ENCODE measurements at regions not wholly inside any gene's neighbourhood (a gene's known extent, or its start where the extent isn't known, plus 50 kb on each side); places are given as distances from the start of the nearest gene placed in this dataset.
"Not testable (repeated sequence)": the region's sequence is repeated elsewhere in the genome, so short reads cannot be mapped to it uniquely, and the experiment has no call there.

DNA sequence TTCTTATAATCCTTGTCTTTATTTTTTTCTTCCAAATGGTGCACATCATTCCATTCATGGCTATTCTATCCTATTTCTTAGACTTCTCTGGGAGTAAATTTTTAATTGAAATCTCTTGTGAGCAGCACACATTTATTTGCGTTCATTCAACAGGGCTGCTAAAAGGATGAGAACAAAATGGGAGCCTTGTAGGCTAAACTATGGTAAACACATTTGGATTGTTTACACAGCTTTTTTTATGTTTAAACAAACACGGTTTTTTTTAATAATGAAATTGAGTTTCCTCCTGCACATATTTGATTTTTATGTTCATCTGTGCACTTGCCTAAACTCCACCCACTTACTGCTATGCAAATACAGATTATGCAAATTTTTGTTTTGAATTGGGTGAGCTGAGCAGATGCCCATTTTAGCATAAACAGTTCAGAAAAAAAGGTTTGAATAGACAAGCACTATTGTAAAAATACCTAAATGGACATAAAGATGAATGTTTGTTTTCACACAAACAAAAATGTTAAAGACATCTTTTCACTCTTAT lies 92.0 kb downstream of the OLIG3 start:
- intact Hi-C loops (cut with DNase I), result no loop called here
- DNase-seq, result no peak

- DNase-seq, result no peak
- intact Hi-C loops (cut with DNase I), result no loop called here
These were observed 93.1 kb downstream of the OLIG3 start for GRCh38 chr6:137401088-137401487.

GRCh38 chr6:137399881-137400443 lies 94.2 kb downstream of the OLIG3 start:
- DNase-seq, result no peak
- intact Hi-C loops (cut with DNase I), result no loop called here

DNA sequence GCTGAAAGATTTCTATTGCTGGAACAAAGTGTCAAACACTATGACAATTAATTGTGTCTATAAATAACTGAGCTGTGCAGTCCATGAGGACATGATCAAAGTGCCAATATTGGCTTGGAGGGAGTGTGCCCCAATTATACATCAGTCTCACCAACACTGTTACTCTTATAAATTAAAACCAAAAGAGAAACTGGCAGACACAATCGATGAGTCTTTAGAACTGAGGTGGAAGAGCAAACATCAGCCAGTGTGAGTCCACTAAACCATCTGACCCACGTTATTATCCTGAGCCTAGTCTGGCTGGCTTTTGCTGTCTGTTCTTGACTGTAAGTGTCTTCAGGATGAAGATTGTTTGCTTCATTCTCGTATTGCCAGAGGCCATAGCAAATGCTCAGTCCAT lies 98.9 kb downstream of the OLIG3 start:
- intact Hi-C loops (cut with DNase I), result no loop called here

DNA sequence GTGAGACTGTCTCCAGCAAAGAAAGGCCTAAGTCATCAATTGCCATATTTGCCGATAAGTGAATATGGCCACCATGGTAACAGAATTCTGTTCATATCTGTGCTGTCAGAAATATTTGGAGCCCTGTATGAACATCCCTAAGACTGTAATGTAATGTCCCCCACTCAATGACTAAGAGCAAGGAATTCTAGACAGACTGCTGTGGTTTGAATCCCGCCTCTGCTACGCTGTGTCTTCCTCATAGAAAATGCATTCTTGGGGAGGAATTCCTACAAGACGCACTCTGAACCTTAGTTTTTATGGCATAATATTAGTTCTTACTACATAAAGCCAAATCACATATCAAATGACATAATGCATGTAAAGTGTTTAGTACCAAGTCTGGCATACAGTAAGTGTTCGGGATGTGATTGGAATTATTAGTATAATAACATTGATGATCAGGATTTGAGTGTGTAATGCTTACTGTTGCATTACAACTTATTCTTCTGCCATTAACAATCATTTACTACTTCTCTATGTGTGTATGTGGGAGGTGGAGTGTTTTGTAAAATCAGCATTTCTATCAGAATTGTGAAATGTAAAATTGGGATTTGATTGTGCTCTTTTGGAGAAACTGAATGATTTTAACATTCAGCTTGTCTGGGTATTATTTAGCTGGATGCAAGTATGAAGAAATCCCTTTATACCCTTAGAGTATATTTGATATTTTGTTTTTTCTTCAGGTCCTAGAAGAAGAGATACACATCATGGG lies 103.0 kb downstream of the OLIG3 start:
- intact Hi-C loops (cut with DNase I), result no loop called here
- DNase-seq, result no peak

More for the DNA sequence above, 98.9 kb downstream of the OLIG3 start:
- DNase-seq, result no peak

DNA sequence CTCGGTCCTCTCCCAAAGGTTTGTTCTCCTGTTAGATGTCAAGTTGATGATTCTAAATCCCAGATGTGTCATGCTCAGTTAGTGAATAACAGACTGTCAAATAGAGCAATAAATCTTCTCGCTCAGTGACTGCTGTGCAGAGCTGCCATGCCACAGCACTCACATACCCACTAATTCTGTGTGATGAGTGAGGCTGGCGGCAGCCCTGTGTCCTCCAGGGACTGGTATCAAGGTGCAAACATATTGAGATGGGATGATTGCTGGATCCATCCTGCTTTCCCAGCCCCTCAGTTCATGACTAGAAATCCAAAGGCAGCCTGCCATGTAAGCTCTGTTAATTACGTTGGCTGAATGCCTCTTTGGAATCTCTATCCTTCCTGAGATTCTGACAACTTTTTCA lies 103.9 kb downstream of the OLIG3 start:
- no peak for DNase-seq
- intact Hi-C loops (cut with DNase I), result no loop called here

DNA sequence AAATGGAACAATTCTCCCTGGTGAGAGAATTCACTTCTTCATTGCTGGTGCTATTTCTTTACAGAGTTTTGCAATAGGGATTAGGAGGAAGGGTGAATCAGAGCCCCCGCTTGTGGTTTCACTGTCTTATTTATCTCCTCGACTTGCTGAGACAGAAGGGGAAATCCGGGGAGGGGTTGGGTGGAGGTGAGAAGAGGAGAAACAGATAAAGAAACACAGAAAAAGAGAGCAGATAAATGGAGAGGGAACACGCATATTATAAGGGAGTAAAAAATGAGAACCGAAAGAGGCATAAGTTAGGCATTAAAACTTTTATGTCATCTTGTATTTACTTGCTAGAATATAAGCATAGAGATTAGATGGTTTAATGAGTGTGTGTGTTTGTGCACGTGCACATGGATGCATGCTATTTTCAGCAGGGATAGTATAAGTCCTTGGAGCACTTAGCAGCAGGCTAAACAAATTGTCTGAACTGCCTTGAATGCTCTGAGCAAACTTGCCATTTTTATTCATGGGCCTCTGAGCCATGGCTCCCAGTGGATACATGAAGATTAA lies 105.0 kb downstream of the OLIG3 start:
- no peak for DNase-seq

DNA sequence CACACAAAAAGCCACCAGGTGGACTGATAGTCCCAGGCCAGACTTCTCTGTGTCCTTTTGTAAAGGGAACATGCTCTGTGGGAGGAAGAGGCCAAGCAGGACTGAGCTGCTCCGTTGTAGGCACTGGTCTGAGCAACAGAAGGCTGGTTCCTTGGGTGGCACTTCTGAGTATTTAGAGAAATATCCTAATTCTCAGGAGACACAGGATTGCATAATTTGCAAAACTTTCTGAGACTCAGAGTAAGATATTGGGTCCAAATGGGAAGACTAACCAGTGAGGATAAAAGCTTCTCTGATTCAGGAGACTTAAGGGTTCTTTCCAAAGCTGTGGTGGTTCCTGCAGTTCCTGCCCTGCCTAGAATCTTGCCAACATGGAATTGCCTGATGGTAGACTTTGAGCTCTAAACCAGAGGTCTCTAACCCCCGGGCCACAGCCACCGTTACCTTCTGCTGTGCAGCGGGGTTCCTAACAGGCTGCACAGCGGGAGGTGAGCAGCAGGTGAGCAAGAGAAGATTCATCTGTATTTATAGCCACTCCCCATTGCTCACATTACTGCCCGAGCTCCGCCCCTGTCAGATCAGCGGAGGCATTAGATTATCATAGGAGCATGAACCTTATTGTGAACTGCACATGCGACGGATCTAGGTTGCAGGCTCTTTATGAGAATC lies 107.0 kb downstream of the OLIG3 start:
- intact Hi-C loops (cut with DNase I), result no loop called here
- no peak for DNase-seq

More for the DNA sequence above, 105.0 kb downstream of the OLIG3 start:
- intact Hi-C loops (cut with DNase I), result no loop called here

DNA sequence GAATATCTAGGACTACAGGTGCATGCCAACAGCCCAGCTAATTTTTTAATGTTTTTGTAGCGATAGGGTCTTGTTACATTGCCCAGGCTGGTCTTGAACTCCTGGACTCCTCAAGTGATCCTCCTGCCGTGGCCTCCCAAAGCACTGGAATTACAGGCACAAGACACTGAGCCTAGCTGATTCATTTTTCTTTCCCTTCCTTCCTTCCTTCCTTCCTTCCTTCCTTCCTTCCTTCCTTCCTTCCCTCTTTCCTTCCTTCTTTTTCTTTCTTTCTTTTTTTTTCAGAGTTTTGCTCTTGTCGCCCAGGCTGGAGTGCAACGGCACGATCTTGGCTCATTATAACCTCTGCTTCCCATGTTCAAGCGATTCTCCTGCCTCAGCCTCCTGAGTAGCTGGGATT lies 110.9 kb downstream of the OLIG3 start:
- DNase-seq; intact Hi-C loops (cut with DNase I): not testable (repeated sequence)

DNA sequence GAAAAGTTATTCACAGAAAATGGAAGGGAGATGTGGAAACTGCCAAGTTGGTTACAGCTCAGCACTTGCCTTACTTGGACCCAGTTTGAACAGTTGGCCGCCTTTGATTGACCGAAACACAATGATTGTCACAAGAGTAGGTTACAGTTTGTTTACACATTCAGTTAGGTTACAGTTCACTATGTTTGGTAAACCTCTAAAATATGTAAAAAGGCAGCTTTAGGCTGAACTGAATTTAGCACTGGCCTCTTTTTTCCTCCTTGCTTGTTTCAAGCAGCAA lies 116.2 kb downstream of the OLIG3 start:
- DNase-seq, result no peak
- intact Hi-C loops (cut with DNase I), result no loop called here

DNA sequence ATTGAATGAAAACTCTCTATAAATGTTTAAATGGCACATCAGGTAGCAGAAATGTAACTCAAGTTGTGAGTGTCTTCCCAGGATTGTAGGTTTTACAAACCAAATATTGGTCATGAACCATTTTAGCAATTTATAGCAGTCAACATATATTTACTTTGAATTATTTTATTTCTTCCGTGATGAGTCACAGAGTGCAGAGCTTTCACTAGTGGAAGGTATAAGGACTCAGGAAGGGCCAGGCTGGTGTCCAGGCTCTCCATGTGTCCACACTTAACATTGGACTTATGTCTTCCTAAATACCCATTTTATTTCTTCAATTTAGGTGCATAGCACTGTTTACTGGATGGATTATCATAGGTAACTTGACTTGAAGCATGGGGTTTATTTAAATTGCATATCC lies 120.9 kb downstream of the OLIG3 start:
- no peak for DNase-seq

DNA sequence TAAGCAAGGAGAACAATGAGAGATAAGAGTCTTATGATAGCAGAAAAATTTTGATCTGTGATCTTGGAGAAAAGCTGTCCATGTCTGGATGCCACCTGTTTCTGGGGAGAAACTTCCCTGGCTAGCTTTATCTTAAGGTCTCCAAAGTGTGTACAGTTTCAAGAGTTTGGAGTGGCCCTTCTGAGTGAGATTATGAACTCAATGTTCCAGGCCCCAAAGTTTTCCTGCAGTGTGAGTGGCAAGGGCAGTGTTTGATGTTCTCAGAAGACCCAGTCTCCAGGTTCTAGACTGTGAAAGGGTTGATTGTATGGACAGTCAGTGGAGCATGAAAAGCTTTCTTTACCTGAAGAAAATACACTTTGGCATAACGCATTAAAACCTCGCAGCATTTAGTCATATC lies 121.7 kb downstream of the OLIG3 start:
- intact Hi-C loops (cut with DNase I), result no loop called here
- no peak for DNase-seq

More for the DNA sequence above, 120.9 kb downstream of the OLIG3 start:
- intact Hi-C loops (cut with DNase I), result no loop called here

DNA sequence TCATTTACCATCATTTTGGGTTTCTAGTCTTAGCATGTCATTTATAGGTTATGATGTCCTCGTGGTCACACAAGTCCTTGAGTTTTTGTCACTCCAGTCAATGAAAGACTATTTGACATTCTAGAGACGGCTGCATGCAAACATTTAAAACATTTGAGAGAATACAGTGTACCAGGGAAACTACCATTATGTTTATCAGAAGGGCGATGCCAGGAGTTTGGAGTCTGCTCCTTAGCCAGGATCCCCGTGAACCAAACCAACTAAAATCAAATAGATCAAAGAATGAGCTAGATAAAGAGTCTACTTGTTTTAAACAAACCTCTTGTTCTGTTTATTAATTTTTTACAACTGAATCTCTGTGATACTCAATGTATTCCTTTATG lies 122.6 kb downstream of the OLIG3 start:
- DNase-seq, result no peak
- intact Hi-C loops (cut with DNase I), result no loop called here

GRCh38 chr6:137370871-137371633 lies 123.1 kb downstream of the OLIG3 start:
- no peak for DNase-seq
- intact Hi-C loops (cut with DNase I), result no loop called here

DNA sequence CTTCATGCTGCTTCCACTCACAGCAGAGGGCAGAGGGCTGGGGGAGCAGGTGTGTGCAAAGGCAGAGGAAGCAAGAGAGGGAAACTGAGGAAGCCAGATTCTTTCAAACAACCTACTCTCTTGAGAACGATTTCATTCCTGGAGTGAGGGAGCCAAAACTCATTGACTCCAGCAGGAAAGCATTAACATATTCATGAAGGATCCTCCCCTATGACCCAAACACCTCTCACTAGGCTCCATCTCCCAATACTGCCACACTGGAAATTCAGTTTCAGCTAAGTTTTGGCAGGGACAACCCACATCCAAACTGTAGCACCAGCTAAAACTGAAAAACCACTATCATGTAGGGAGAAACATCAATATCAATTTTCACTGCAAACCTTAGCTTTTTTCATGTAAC lies 125.1 kb downstream of the OLIG3 start:
- intact Hi-C loops (cut with DNase I), result no loop called here
- no peak for DNase-seq

DNA sequence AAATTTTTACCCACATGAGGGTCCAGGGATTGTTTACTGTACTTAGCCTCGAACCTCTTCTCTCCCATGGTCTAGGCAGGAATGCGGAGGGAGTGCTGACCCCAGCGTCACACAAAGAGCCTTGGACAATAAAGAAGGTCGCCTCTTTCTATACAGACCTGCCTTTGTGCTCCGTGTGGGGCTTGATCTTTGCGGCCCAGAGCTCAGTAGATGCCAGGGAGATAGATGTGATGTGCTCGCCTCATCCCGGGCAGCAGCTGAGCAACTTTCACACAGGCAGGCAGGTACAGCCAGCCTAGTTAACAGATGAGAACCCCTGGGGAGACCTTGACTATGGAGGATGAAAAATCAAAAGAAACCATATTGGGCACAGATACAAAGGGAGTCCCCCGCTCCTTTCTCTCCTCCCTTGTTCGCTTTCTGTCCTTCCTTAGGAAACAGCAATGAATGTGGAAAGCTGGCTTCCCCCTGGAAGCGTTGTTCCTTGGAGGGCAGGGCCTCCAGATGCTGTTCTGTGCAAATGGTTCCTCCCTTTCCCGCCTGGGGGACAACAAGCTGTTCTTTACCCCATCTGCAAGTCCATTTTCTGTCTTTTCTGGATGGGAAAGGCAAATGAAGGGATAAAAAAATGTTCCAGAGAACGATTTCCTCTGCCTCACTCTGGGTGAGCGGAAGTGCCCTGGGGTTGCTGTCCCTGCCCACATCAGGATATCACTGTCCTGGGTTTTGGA lies 128.3 kb downstream of the OLIG3 start:
- intact Hi-C loops (cut with DNase I), result no loop called here
- no peak for DNase-seq

DNA sequence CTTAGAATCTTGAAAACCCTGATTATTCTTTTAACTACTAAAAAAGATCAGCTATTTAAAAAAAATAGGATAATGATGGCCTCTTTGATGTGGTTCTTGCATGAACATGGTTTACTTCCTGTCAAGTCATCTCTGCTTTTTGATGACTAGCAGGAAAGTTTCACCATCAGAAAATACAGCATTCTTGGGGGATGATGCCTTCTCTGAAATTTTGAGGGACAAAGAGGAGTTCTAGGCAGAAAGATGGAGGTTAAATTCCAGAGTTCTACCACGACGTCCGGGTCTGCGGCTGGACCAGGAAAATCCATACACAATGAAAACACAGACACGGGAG lies 130.4 kb downstream of the OLIG3 start:
- intact Hi-C loops (cut with DNase I), result no loop called here

GRCh38 chr6:137362878-137363804 lies 131.1 kb downstream of the OLIG3 start:
- intact Hi-C loops (cut with DNase I), result no loop called here
- peak in 1 of 10 donors; percentile 40 for DNase-seq

More for the DNA sequence above, 130.4 kb downstream of the OLIG3 start:
- DNase-seq, result no peak

GRCh38 chr6:137361701-137362100 lies 132.5 kb downstream of the OLIG3 start:
- no peak for DNase-seq

More at GRCh38 chr6:137361701-137362100, 132.5 kb downstream of the OLIG3 start:
- intact Hi-C loops (cut with DNase I), result no loop called here

Measured in posterior cingulate gyrus (tissue), 11 donors.